Colonic mucosa (tissue), 4 donors: ENCODE measurements at regions not wholly inside any gene's neighbourhood (a gene's known extent, or its start where the extent isn't known, plus 50 kb on each side); places are given as distances from the start of the nearest gene placed in this dataset.

ENCODE experiments used
- DNase-seq: peaks from one replicate; pipeline ENCODE4 v3.0.0-alpha.2; 2020
- H3K27ac ChIP-seq: fragments of 200-600 bp; one replicate; pipeline ENCODE4 v1.8.0; 2021
- H3K27me3 ChIP-seq: fragments of 200-600 bp; one replicate; pipeline ENCODE4 v1.8.0; 2021
- H3K36me3 ChIP-seq: fragments of 200-600 bp; one replicate; pipeline ENCODE4 v1.8.0; 2021
- H3K4me1 ChIP-seq: fragments of 200-600 bp; one replicate; pipeline ENCODE4 v1.8.0; 2021; ENCODE audit warnings: mild to moderate bottlenecking
- H3K4me3 ChIP-seq: fragments of 200-600 bp; one replicate; pipeline ENCODE4 v1.8.0; 2021
- H3K9ac ChIP-seq, 2 donors: one replicate each; pipeline ENCODE4 v1.7.0; 2013; ENCODE audit warnings: control low read depth in 2 of 2, low read depth in 2 of 2, low read length in 2 of 2
- H3K9me3 ChIP-seq: fragments of 200-600 bp; one replicate; pipeline ENCODE4 v1.8.0; 2021
- CTCF ChIP-seq: fragments of 200-600 bp; IDR thresholded peaks from one replicate; pipeline ENCODE4 v1.8.0; 2022; ENCODE audit warnings: antibody characterized with exemption, mild to moderate bottlenecking
- intact Hi-C: fragments of 100-400 bp; cut with DNase I; formaldehyde crosslinking; loops from one replicate; pipeline ENCODE4 v1.14.1; 2022
- donor health status: healthy.
- donor health status: DM: no; HTN: no; CAD: no.
- donor health status: DM: no; HTN: no; CAD: no.

GRCh38 chr3:146854523-146854922 is 249.4 kb upstream of the PLSCR5 start:
- Histone ChIP-seq H3K9ac (no peak overlapping the region), H3K27me3 (no peaks in the 10 kb centered on the region), H3K36me3 (no peaks in the 10 kb centered on the region), H3K4me1 (no peaks in the 10 kb centered on the region), H3K9me3 (no peaks in the 10 kb centered on the region), H3K27ac (no peak overlapping the region), H3K4me3 (no peak overlapping the region)
- no peak for TF ChIP-seq CTCF
- intact Hi-C loops: no loop called here
- no peak for DNase-seq

GRCh38 chr3:146851665-146852064 is 246.5 kb upstream of the PLSCR5 start:
- Histone ChIP-seq H3K9ac (no peak overlapping the region), H3K9me3 (no peaks in the 10 kb centered on the region), H3K36me3 (no peaks in the 10 kb centered on the region), H3K4me1 (no peaks in the 10 kb centered on the region), H3K27ac (no peak overlapping the region), H3K4me3 (no peak overlapping the region), H3K27me3 (no peaks in the 10 kb centered on the region)
- DNase-seq: no peak
- intact Hi-C loops: no loop called here
- TF ChIP-seq CTCF: no peak

GRCh38 chr3:146845361-146845760 is 240.2 kb upstream of the PLSCR5 start:
- Histone ChIP-seq H3K27ac (no peak overlapping the region), H3K4me1 (no peaks in the 10 kb centered on the region), H3K4me3 (no peak overlapping the region), H3K36me3 (no peaks in the 10 kb centered on the region), H3K9me3 (no peaks in the 10 kb centered on the region), H3K9ac (no peak overlapping the region), H3K27me3 (no peaks in the 10 kb centered on the region)
- no peak for TF ChIP-seq CTCF
- DNase-seq: no peak
- intact Hi-C loops: no loop called here

GRCh38 chr3:146843476-146843875 is 238.3 kb upstream of the PLSCR5 start:
- intact Hi-C loops: no loop called here
- Histone ChIP-seq H3K27ac (no peak overlapping the region), H3K4me1 (no peaks in the 10 kb centered on the region), H3K9ac (no peak overlapping the region), H3K36me3 (no peaks in the 10 kb centered on the region), H3K4me3 (no peak overlapping the region), H3K9me3 (no peaks in the 10 kb centered on the region), H3K27me3 (no peaks in the 10 kb centered on the region)
- TF ChIP-seq CTCF: no peak
- DNase-seq: no peak

GRCh38 chr3:146839727-146840375 is 234.7 kb upstream of the PLSCR5 start:
- Histone ChIP-seq H3K27me3 (no peaks in the 10 kb centered on the region), H3K9ac (no peak overlapping the region), H3K4me3 (no peak overlapping the region), H3K9me3 (no peaks in the 10 kb centered on the region), H3K27ac (no peak overlapping the region), H3K4me1 (no peaks in the 10 kb centered on the region), H3K36me3 (no peaks in the 10 kb centered on the region)
- no peak for TF ChIP-seq CTCF
- no peak for DNase-seq
- intact Hi-C loops: no loop called here
